Immature natural killer cell (primary cell): ENCODE measurements at regions not wholly inside any gene's neighbourhood (a gene's known extent, or its start where the extent isn't known, plus 50 kb on each side); places are given as distances from the start of the nearest gene placed in this dataset.
"Not testable (repeated sequence)": the region's sequence is repeated elsewhere in the genome, so short reads cannot be mapped to it uniquely, and the experiment has no call there.

Experiments used
- DNase-seq, 3 donors: peaks; one replicate each; pipeline ENCODE4 v3.0.0; 2022; ENCODE audit warnings: mixed read lengths in 1 of 3
- H3K27ac Mint-ChIP-seq, 6 donors: one replicate each; pipeline ENCODE4 v1.8.0; 2020; ENCODE audit warnings: mixed read lengths in 6 of 6, mild to moderate bottlenecking in 5 of 6, inconsistent platforms in 4 of 6, moderate library complexity in 3 of 6
- H3K27me3 Mint-ChIP-seq, 3 donors: one replicate each; pipeline ENCODE4 v1.8.0; 2020 to 2021; ENCODE audit warnings: low read depth in 3 of 3, mild to moderate bottlenecking in 3 of 3, mixed read lengths in 3 of 3, moderate library complexity in 3 of 3, inconsistent platforms in 1 of 3
- H3K36me3 Mint-ChIP-seq, 3 donors: one replicate each; pipeline ENCODE4 v1.8.0; 2020; ENCODE audit warnings: mixed read lengths in 3 of 3, inconsistent platforms in 2 of 3, mild to moderate bottlenecking in 2 of 3
- H3K4me1 Mint-ChIP-seq, 2 donors: one replicate each; pipeline ENCODE4 v1.8.0; 2020; ENCODE audit warnings: inconsistent platforms in 2 of 2, mild to moderate bottlenecking in 2 of 2, mixed read lengths in 2 of 2, moderate library complexity in 1 of 2
- H3K4me3 Mint-ChIP-seq, 5 donors: one replicate each; pipeline ENCODE4 v1.8.0; 2020; ENCODE audit warnings: mild to moderate bottlenecking in 5 of 5, mixed read lengths in 5 of 5, inconsistent platforms in 3 of 5, moderate library complexity in 3 of 5
- H3K9me3 Mint-ChIP-seq, 6 donors: one replicate each; pipeline ENCODE4 v1.8.0; 2020; ENCODE audit warnings: mild to moderate bottlenecking in 6 of 6, mixed read lengths in 6 of 6, inconsistent platforms in 4 of 6, moderate library complexity in 3 of 6

DNA sequence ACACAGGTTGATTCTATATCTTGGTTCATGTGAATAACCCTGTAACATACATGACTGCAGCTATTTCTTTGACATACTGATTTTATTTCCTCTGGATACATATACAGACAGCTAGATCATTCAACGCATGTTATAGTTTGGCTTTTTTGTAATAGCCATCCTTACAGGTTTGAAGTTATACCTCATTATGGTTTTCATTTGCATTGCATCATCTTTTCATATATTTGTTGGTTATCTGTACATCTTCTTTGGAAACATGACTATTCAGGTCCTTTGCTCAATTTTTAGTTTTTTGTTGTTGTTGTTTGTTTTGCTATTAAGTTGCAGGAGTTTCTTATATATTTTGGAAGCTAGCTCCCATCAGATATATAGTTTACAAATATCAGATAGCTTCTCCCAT lies 276.2 kb upstream of the NETO1 start:
- Mint-ChIP-seq H3K4me1 (no peaks in the 10 kb centered on the region), H3K27ac (no peak overlapping the region), H3K4me3 (no peak overlapping the region), H3K9me3 (peaks cover 2 to 34% (median 12%) of the 10 kb centered on the region in 6 donors), H3K27me3 (no peaks in the 10 kb centered on the region), H3K36me3 (no peaks in the 10 kb centered on the region)
- no peak for DNase-seq

DNA sequence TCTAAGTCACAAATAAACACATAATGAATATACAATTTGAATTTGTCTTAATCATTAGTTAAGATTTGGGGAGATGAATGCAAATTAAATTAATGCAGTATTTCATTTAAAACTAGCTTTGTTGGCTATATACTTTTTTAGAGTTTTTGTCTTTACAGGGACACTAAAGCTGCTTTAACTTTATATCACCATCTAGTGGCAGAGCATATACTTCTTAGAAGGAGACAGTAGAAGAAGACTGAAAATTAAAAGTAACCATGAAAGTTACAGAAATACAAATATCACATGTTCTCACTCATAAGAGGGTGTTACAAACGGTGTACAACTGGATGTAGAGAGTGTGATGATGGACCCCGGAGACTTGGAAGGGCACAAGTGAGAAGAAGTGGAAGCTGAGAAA lies 268.3 kb upstream of the NETO1 start:
- Mint-ChIP-seq H3K9me3 (peaks cover 0 to 22% (median 6%) of the 10 kb centered on the region in 6 donors), H3K4me3 (no peak overlapping the region)
- DNase-seq, result no peak

DNA sequence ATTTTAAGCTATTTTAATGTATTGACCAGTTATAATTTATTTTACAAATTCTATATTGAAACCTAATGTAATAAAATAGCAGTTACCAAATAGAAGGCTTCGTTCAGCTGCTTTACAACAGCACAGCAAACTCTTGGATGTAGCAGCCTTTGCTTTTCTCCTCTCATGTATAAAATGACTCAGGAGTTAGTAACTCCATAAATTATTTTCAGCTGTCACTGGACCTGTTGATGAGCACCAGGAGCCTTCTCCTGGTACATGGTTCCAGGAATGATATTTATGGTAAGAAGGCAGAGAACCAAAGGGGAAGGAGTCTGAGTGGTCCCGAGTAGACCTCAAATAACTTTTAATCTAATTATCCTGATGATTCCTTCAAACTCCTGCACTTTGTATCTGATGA lies 256.4 kb upstream of the NETO1 start:
- no peak overlapping the region for H3K4me3 Mint-ChIP-seq
- H3K4me1 Mint-ChIP-seq, result no peaks in the 10 kb centered on the region
- no peaks in the 10 kb centered on the region for H3K36me3 Mint-ChIP-seq
- DNase-seq, result no peak
- H3K27me3 Mint-ChIP-seq, result no peaks in the 10 kb centered on the region
- H3K27ac Mint-ChIP-seq, result no peak overlapping the region
- peaks cover 4 to 34% (median 20%) of the 10 kb centered on the region in 6 donors for H3K9me3 Mint-ChIP-seq

More for the DNA sequence above, 268.3 kb upstream of the NETO1 start:
- no peaks in the 10 kb centered on the region for H3K36me3 Mint-ChIP-seq
- no peaks in the 10 kb centered on the region for H3K27me3 Mint-ChIP-seq
- no peak overlapping the region for H3K27ac Mint-ChIP-seq
- H3K4me1 Mint-ChIP-seq, result no peaks in the 10 kb centered on the region

DNA sequence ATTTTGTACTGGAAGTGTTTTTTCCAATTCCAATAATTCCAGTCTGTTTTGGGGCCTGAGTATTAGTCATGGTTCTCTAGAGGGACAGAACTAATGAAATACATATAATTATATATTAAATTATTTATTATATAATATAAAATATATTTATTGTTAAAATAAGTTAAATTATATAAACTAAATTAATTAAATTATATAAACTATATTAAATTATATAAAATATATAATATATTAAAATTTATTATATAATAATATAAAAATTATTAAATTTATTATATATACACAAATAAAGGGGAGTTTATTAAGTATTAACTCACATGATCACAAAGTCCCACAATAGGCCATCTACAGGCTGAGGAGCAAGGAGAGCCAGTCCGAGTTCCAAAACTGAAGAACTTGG lies 253.4 kb upstream of the NETO1 start:
- Mint-ChIP-seq H3K27ac (no peak overlapping the region), H3K9me3 (peaks cover 4 to 44% (median 18%) of the 10 kb centered on the region in 6 donors), H3K27me3 (no peaks in the 10 kb centered on the region), H3K4me1 (no peaks in the 10 kb centered on the region), H3K4me3 (no peak overlapping the region), H3K36me3 (no peaks in the 10 kb centered on the region)
- DNase-seq, result no peak

DNA sequence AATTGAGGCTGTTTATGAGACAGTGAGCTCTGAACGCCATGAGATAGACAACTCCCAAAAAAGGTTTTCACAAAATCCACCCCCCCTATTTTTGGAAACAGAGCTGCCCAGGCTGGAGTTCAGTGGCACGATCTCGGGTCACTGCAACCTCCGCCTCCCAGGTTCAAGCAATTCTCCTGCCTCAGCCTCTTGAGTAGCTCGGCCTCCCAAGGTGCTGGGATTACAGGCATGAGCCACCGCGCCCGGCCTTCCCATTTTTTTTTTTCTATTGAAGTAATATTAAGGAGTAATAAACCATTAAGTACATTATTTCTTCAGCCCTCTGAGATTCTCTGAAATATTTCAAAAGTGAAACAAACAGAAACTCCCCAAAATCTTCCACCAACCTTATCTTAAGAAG lies 252.8 kb upstream of the NETO1 start:
- Mint-ChIP-seq H3K27me3 (no peaks in the 10 kb centered on the region), H3K27ac (no peak overlapping the region), H3K9me3 (peaks cover 4 to 44% (median 20%) of the 10 kb centered on the region in 6 donors), H3K4me1 (no peaks in the 10 kb centered on the region), H3K36me3 (no peaks in the 10 kb centered on the region), H3K4me3 (no peak overlapping the region)
- no peak for DNase-seq

DNA sequence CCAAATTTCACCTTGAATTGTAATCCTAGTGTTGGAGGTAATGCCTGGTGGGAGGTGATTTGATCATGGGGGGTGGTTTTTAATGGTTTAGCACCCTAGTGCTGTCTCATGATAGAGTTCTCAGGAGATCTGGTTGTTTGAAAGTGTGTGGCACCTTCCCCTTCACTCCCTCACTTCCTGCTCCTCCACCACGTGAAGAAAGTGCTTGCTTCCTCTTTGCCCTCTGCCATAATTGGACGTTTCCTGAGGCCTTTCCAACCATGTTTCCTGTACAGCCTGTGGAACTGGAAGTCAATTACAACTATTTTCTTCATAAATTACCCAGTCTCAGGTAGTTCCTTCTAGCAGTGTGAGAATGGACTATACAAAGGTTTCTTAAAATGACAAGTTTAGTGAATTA lies 251.8 kb upstream of the NETO1 start:
- no peak overlapping the region for H3K27ac Mint-ChIP-seq
- DNase-seq, result no peak
- H3K4me1 Mint-ChIP-seq, result no peaks in the 10 kb centered on the region
- peaks cover 4 to 39% (median 19%) of the 10 kb centered on the region in 6 donors for H3K9me3 Mint-ChIP-seq
- no peak overlapping the region for H3K4me3 Mint-ChIP-seq
- no peaks in the 10 kb centered on the region for H3K27me3 Mint-ChIP-seq
- no peaks in the 10 kb centered on the region for H3K36me3 Mint-ChIP-seq

DNA sequence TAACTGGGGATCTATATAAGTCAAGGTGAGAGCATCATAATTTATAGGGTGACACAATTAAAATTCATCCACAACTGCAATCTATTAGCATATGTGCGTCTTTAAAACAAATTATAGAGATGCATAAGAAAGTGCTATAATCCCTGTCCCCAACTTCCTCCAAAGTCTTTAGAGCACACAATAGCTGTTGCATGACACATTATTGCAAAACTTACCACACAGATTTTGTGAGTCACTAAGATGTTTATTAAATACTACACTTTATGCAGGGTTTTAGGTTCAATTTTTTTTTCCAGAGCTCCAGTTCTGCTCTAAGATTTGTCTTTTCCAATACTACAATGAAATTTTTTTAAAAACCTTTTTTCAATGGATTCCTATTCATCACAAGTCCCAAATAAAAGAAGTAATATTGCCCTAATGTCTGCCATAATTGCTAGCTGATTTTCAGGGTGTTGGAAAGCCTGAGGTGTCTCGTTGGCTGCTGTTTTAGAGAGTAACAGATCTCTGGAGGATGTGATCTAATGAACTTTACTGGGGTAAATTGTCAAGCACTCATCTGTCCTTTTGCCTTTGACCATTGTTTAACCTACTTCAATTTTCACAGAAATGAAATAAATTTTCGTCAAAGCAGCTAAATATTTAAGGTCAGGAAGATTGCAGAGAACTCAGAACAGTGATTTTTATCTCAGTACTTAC lies 250.5 kb upstream of the NETO1 start:
- H3K36me3 Mint-ChIP-seq, result peaks cover 0 to 5% (median 0%) of the 10 kb centered on the region in 3 donors
- H3K4me1 Mint-ChIP-seq, result no peaks in the 10 kb centered on the region
- H3K27ac Mint-ChIP-seq, result no peak overlapping the region
- no peaks in the 10 kb centered on the region for H3K27me3 Mint-ChIP-seq
- no peak for DNase-seq
- no peak overlapping the region for H3K4me3 Mint-ChIP-seq
- H3K9me3 Mint-ChIP-seq, result peaks cover 3 to 45% (median 21%) of the 10 kb centered on the region in 6 donors

DNA sequence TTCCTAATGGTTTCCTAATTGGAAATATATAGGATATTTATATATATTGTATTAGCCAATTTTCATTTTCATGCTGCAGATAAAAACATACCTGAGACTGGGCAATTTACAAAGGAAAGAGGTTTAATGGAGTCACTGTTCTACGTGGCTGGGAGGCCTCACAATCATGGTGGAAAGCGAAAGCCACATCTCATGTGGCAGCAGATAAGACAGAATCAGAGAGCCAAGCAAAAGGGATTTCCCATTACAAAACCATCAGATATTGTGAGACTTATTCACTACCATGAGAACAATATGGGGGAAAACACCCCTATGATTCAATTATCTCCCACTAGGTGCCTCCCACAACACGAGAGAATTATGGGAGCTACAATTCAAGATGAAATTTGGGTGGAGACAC lies 242.5 kb upstream of the NETO1 start:
- Mint-ChIP-seq H3K36me3 (peaks cover 0 to 5% (median 0%) of the 10 kb centered on the region in 3 donors), H3K4me3 (no peak overlapping the region), H3K27ac (no peak overlapping the region), H3K27me3 (no peaks in the 10 kb centered on the region), H3K9me3 (peaks cover 11 to 49% (median 18%) of the 10 kb centered on the region in 6 donors), H3K4me1 (no peaks in the 10 kb centered on the region)
- no peak for DNase-seq

DNA sequence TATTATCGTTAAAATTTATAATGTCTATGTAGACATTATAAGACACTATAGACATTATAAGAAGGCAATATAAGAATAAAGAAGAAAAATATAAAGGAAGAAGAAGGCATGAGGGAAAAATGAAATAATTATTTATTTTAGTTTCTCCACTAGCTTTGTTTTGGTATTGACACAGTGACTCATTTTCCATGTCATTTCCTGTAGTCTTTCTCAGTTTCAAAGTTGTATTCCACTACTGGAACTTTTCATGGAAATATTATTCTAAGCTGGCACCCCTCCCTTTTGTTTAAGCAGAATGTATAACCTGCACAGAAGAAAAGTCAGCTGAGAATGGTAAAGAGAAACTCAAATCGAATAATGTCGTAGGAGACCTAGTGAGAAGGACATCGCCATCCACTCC lies 234.2 kb upstream of the NETO1 start:
- H3K4me3 Mint-ChIP-seq, result no peak overlapping the region
- H3K4me1 Mint-ChIP-seq, result no peaks in the 10 kb centered on the region
- no peak overlapping the region for H3K27ac Mint-ChIP-seq
- DNase-seq, result no peak
- peaks cover 0 to 4% (median 0%) of the 10 kb centered on the region in 3 donors for H3K36me3 Mint-ChIP-seq
- peaks cover 0 to 2% (median 0%) of the 10 kb centered on the region in 3 donors for H3K27me3 Mint-ChIP-seq
- peaks cover 8 to 44% (median 20%) of the 10 kb centered on the region in 6 donors for H3K9me3 Mint-ChIP-seq

DNA sequence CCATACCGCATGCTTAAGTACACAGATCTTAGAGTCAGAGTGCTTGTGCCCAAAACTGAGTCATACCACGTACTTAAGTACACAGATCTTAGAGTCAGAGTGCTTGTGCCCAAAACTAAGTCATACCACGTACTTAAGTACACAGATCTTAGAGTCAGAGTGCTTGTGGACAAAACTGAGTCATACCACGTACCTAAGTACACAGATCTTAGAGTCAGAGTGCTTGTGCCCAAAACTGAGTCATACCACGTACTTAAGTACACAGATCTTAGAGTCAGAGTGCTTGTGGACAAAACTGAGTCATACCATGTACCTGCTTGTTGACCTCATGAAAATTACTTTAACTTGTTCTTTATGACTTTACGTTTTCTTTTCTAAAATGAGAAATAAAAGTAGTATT lies 233.7 kb upstream of the NETO1 start:
- H3K27me3 Mint-ChIP-seq, H3K36me3 Mint-ChIP-seq, H3K4me3 Mint-ChIP-seq, H3K4me1 Mint-ChIP-seq, H3K27ac Mint-ChIP-seq, DNase-seq: not testable (repeated sequence)
- H3K9me3 Mint-ChIP-seq, result peaks cover 9 to 48% (median 22%) of the 10 kb centered on the region in 6 donors

DNA sequence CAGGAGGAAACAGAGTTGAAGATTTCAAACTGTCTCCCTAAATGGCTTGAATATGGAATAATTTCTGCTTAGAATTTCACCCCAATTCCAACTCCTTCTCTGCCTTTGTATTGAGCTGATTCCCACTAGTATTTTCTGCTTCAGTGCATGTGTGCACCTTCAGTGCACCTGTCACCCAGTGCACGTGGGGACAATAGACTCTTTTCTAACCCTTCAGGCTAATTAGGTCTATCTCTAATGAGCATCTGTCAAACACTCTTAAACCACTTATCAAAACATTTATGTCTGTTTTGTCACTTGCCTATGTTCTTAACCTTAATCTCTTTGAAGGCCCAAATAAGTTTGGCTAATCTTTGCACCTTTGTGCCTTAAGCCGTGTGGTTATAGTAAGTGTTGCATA lies 232.0 kb upstream of the NETO1 start:
- Mint-ChIP-seq H3K4me3 (no peak overlapping the region), H3K9me3 (peaks cover 5 to 43% (median 21%) of the 10 kb centered on the region in 6 donors), H3K27ac (no peak overlapping the region), H3K27me3 (peaks cover 0 to 4% (median 0%) of the 10 kb centered on the region in 3 donors), H3K36me3 (peaks cover 0 to 4% (median 0%) of the 10 kb centered on the region in 3 donors), H3K4me1 (no peaks in the 10 kb centered on the region)
- no peak for DNase-seq

DNA sequence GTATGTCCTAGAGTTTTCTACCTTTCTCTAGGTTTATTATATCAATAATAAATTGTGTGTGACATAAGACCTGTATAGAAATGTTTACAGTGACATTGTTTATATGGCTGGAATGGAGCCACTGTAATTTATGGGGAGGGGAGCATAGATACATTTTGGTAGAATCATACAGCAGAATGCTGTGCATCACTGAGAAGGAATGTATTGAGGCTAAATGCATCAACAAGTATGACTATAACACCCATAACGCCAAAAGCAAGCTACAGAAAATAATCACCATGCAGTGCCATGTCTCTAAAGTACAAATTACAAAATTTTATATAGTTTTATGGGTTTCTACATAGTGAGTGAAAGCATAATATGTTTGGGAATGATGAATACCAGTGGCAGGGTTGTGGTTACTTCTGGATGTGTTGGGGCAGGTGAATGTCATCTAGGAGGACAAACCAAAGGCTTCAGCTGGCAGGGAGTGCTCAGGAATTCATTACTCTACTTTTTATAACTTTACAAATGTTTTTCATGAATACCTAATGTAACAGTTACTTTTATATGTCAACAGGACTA lies 226.0 kb upstream of the NETO1 start:
- Mint-ChIP-seq H3K27me3 (peaks cover 0 to 1% (median 0%) of the 10 kb centered on the region in 3 donors), H3K36me3 (no peaks in the 10 kb centered on the region), H3K4me1 (no peaks in the 10 kb centered on the region), H3K9me3 (peaks cover 6 to 53% (median 33%) of the 10 kb centered on the region in 6 donors), H3K27ac (no peak overlapping the region), H3K4me3 (no peak overlapping the region)
- DNase-seq, result no peak

DNA sequence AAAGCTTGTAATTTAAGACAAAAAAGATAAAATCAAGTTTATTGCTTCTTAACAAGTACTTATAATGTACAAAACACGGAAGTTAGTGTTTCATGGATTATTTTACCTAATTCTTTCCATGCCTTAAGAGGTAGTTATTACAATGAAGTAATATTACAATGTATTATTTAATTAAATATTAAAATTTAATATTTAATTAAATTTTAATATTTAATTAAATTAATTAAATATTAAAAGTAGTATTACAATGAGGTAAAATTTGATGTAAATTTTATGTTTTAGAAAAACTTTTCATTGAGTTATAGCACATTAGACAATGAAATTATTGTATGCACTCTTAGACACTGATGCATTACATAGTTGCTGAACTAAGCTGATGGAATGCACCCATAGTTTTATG lies 220.7 kb upstream of the NETO1 start:
- Mint-ChIP-seq H3K4me3 (no peak overlapping the region), H3K9me3 (peaks cover 9 to 45% (median 24%) of the 10 kb centered on the region in 6 donors), H3K4me1 (no peaks in the 10 kb centered on the region), H3K27me3 (no peaks in the 10 kb centered on the region), H3K27ac (no peak overlapping the region), H3K36me3 (no peaks in the 10 kb centered on the region)
- DNase-seq, result no peak

DNA sequence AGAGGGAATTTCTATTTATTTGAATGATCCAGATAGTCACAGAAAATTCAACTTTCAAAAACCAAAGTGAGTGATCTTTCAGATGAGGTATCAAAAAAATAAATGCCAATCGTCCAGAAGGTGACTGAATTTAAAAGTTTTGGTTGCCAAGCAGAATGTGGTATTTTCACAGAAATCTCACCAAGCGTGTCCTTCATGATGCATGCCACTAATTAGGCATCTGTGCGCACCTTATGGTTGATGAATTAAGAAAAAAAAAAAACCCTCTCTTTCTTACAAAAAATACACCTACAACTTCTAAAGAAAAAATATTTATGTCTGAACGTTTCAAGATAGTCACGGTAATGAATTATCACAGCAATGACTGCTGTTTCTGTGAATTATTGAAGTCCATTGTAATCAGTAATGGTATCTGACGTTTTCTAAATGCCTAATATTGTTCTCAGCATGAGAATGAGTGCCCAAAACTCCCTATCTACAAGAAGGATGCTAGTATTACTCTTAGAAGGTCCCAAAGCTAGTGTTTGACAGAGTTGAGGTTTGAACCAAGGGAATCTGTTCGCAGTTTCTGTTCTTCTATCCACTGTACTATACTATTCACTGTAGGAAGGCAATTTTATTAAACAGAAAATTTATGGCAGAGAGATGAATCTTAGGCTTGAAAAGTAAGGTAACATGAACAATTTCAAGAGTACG lies 219.6 kb upstream of the NETO1 start:
- Mint-ChIP-seq H3K4me1 (no peaks in the 10 kb centered on the region), H3K9me3 (peaks cover 9 to 42% (median 20%) of the 10 kb centered on the region in 6 donors), H3K27me3 (no peaks in the 10 kb centered on the region), H3K36me3 (no peaks in the 10 kb centered on the region), H3K27ac (no peak overlapping the region), H3K4me3 (no peak overlapping the region)
- DNase-seq, result no peak
